OCI-LY1 (cell line): ENCODE measurements at regions not wholly inside any gene's neighbourhood (a gene's known extent, or its start where the extent isn't known, plus 50 kb on each side); places are given as distances from the start of the nearest gene placed in this dataset.

ENCODE experiments used
- H2AFZ ChIP-seq: fragments of 200-600 bp; sonication (generic), shearing (Covaris generic); 2 replicates; pipeline ENCODE4 v1.6.0; 2014; ENCODE audit warnings: antibody characterized with exemption, mild to moderate bottlenecking, low read length
- H3F3A ChIP-seq: fragments of 200-600 bp; sonication (generic), shearing (Covaris generic); 2 replicates; pipeline ENCODE4 v1.6.0; 2014; ENCODE audit warnings: mild to moderate bottlenecking, antibody characterized with exemption, low read length, moderate library complexity; ENCODE audit not compliant: insufficient read depth
- H3K27ac ChIP-seq: fragments of 200-600 bp; sonication (generic); 2 replicates; pipeline ENCODE4 v1.5.1; 2014; ENCODE audit warnings: low read length, mixed run types, mild to moderate bottlenecking, low read depth; ENCODE audit not compliant: poor library complexity, severe bottlenecking
- H3K27me3 ChIP-seq: fragments of 200-600 bp; sonication (generic); 2 replicates; pipeline ENCODE4 v1.6.0; 2014; ENCODE audit warnings: antibody characterized with exemption, mild to moderate bottlenecking, low read length, moderate library complexity; ENCODE audit not compliant: insufficient read depth
- H3K36me3 ChIP-seq: fragments of 200-600 bp; sonication (generic); 2 replicates; pipeline ENCODE4 v1.6.1; 2014; ENCODE audit warnings: mild to moderate bottlenecking, antibody characterized with exemption, low read length, moderate library complexity, mixed read lengths; ENCODE audit not compliant: insufficient read depth
- H3K4me1 ChIP-seq: fragments of 200-600 bp; sonication (generic); 2 replicates; pipeline ENCODE4 v1.5.1; 2014; ENCODE audit warnings: mild to moderate bottlenecking, low read length, moderate library complexity; ENCODE audit not compliant: insufficient read depth, severe bottlenecking
- H3K4me2 ChIP-seq: fragments of 200-600 bp; sonication (generic), shearing (Covaris generic); 2 replicates; pipeline ENCODE4 v1.6.1; 2014; ENCODE audit warnings: low read length
- H3K4me3 ChIP-seq: fragments of 200-600 bp; sonication (generic); 2 replicates; pipeline ENCODE4 v1.5.1; 2014; ENCODE audit warnings: low read length, low read depth, mild to moderate bottlenecking, mixed read lengths; ENCODE audit not compliant: poor library complexity, severe bottlenecking
- H3K79me2 ChIP-seq: fragments of 200-600 bp; shearing (Covaris generic); 2 replicates; pipeline ENCODE4 v1.6.1; 2016; ENCODE audit warnings: mixed run types, low read length, mixed read lengths; ENCODE audit not compliant: insufficient read depth
- H3K9ac ChIP-seq: fragments of 200-600 bp; sonication (generic), shearing (Covaris generic); 2 replicates; pipeline ENCODE4 v1.6.1; 2014; ENCODE audit warnings: mild to moderate bottlenecking, low read length, mixed read lengths
- H3K9me2 ChIP-seq: fragments of 200-600 bp; sonication (generic), shearing (Covaris generic); 2 replicates; pipeline ENCODE4 v1.6.1; 2014; ENCODE audit warnings: low read depth, mild to moderate bottlenecking, low read length, mixed read lengths
- H3K9me3 ChIP-seq: fragments of 200-600 bp; shearing (Covaris generic); 2 replicates; pipeline ENCODE4 v1.6.1; 2014; ENCODE audit warnings: low read length, mixed read lengths
- H4K20me1 ChIP-seq: fragments of 200-600 bp; sonication (generic), shearing (Covaris generic); 2 replicates; pipeline ENCODE4 v1.6.0; 2016; ENCODE audit warnings: mild to moderate bottlenecking, low read length; ENCODE audit not compliant: insufficient read depth
- CTCF ChIP-seq: fragments of 200-600 bp; sonication (generic), shearing (Covaris generic); IDR thresholded peaks from 2 replicates; pipeline ENCODE4 v1.5.1; 2017; ENCODE audit warnings: mild to moderate bottlenecking, antibody characterized with exemption, low read length, moderate library complexity, mixed read lengths
- EZH2 ChIP-seq: fragments of 200-600 bp; sonication (generic), shearing (Covaris generic); IDR thresholded peaks from 2 replicates; pipeline ENCODE4 v1.8.0; 2017; ENCODE audit warnings: borderline replicate concordance, mixed run types, mild to moderate bottlenecking, antibody characterized with exemption, low read length, moderate library complexity, mixed read lengths

DNA sequence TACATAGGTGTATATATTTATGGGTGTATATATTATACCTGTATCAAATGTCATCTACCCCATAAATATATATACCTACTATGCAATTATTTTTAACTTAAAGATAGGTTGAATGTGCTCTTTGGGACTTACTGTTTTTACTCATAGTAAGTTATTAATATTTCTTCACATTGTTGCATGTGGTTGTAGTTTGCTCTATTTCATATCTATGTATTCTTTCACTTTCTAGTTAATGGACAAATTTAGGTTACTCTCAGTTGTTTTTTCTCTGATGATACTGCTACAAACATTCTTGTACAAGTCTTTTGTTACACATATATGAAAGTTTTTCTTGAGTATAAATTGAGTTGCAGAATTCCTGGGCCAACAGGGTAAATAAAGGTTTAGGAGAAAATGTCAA lies 601.8 kb upstream of the ID2 start:
- Histone ChIP-seq H3K36me3 (no peaks in the 10 kb centered on the region; the same call in 1 of the 2 replicates), H3K79me2 (no peaks in the 10 kb centered on the region), H3K4me3 (no peak overlapping the region), H3K4me1 (no peaks in the 10 kb centered on the region), H3K9me3 (peaks cover 7% of the 10 kb centered on the region), H3K9ac (no peak overlapping the region), H4K20me1 (no peaks in the 10 kb centered on the region), H3K27me3 (no peaks in the 10 kb centered on the region), H3K4me2 (no peak overlapping the region), H3F3A (no peaks in the 10 kb centered on the region), H3K27ac (no peak overlapping the region), H3K9me2 (no peaks in the 10 kb centered on the region), H2AFZ (no peak overlapping the region)
- no peak for TF ChIP-seq CTCF
- TF ChIP-seq EZH2: no peak

GRCh38 chr2:8081130-8081529 lies 600.7 kb upstream of the ID2 start:
- H3K36me3 ChIP-seq: no peaks in the 10 kb centered on the region; the same call in 1 of the 2 replicates
- H3K27me3 ChIP-seq: no peaks in the 10 kb centered on the region
- H3K9ac ChIP-seq: no peak overlapping the region
- no peaks in the 10 kb centered on the region for H3K79me2 ChIP-seq
- H3K9me2 ChIP-seq: no peaks in the 10 kb centered on the region
- TF ChIP-seq EZH2 (no peak), CTCF (no peak)
- no peaks in the 10 kb centered on the region for H3K4me1 ChIP-seq
- no peak overlapping the region for H3K4me3 ChIP-seq
- no peak overlapping the region for H3K4me2 ChIP-seq
- peaks cover 7% of the 10 kb centered on the region for H3K9me3 ChIP-seq
- no peak overlapping the region for H3K27ac ChIP-seq
- H2AFZ ChIP-seq: no peak overlapping the region
- H3F3A ChIP-seq: no peaks in the 10 kb centered on the region
- H4K20me1 ChIP-seq: no peaks in the 10 kb centered on the region

GRCh38 chr2:8082840-8083239 lies 599.0 kb upstream of the ID2 start:
- Histone ChIP-seq H3K4me2 (no peak overlapping the region), H3K9me2 (no peaks in the 10 kb centered on the region), H3F3A (no peaks in the 10 kb centered on the region), H3K79me2 (no peaks in the 10 kb centered on the region), H2AFZ (no peak overlapping the region), H3K4me1 (no peaks in the 10 kb centered on the region), H3K27ac (no peak overlapping the region), H3K4me3 (no peak overlapping the region), H3K27me3 (no peaks in the 10 kb centered on the region), H4K20me1 (no peaks in the 10 kb centered on the region), H3K9ac (no peak overlapping the region), H3K36me3 (no peaks in the 10 kb centered on the region; the same call in 1 of the 2 replicates), H3K9me3 (no peaks in the 10 kb centered on the region)
- TF ChIP-seq CTCF (no peak), EZH2 (no peak)
